K562 (cell line): ENCODE measurements at regions not wholly inside any gene's neighbourhood (a gene's known extent, or its start where the extent isn't known, plus 50 kb on each side); places are given as distances from the start of the nearest gene placed in this dataset.
"Not testable (repeated sequence)": the region's sequence is repeated elsewhere in the genome, so short reads cannot be mapped to it uniquely, and the experiment has no call there.

Source experiments
- ATAC-seq: fragments of 200-7000 bp; cut with Tn5 transposase; 3 replicates; pipeline ENCODE4 v1.9.1; 2020; ENCODE audit warnings: moderate library complexity
- BruUV-seq: library from RNA; stranded (reverse); fragments of 400-500 nt; replicated peaks from 2 replicates; lab custom pipeline; 2021; lab: Mats Ljungman, UMichigan
- CTCF ChIA-PET: fragments of 300-600 bp; formaldehyde crosslinking; extraction: SDS; loops from one replicate; lab custom pipeline; 2021; ENCODE audit warnings: low intra/inter-chr PET ratio; lab: Yijun Ruan, JAX
- POLR2A ChIA-PET: fragments of 300-600, 350-650 bp; sonication (Branson Sonifier 250); formaldehyde crosslinking; extraction: SDS; loops from one replicate; lab custom pipeline; 2021; ENCODE audit warnings: antibody characterized with exemption, inconsistent platforms; lab: Yijun Ruan, JAX
- DNase-seq, 4 experiments: peaks; one replicate each; pipeline versions ENCODE4 v3.0.0 to v3.0.0-alpha.2; 2011 to 2018; ENCODE audit warnings: low spot score in 3 of 4, mixed read lengths in 3 of 4; ENCODE audit errors: extremely low read depth in 1 of 4
- FAIRE-seq: peaks from 2 replicates; lab custom pipeline; 2011; peaks lifted over from hg19 to GRCh38; lab: Jason Lieb, UNC
- H2AFZ ChIP-seq: 2 replicates; pipeline ENCODE4 v1.6.0; 2011; ENCODE audit warnings: low read depth, low read length, control low read depth, inconsistent platforms
- H3K27ac ChIP-seq: fragments of 200-600 bp; 3 replicates; pipeline ENCODE4 v1.8.0; 2011; ENCODE audit warnings: low read depth, mild to moderate bottlenecking, control low read depth, inconsistent platforms, low read length, moderate library complexity, mixed read lengths; ENCODE audit errors: extremely low read depth
- H3K27me3 ChIP-seq, 2 experiments: fragments of 300-600 bp in 1 of 2; 2 replicates in 1 of 2; 3 replicates in 1 of 2; pipeline versions ENCODE4 v1.6.0 to v1.8.0; 2011; ENCODE audit warnings: inconsistent platforms in 2 of 2, low read length in 2 of 2, mild to moderate bottlenecking in 1 of 2, mixed read lengths in 1 of 2, moderate library complexity in 1 of 2; ENCODE audit not compliant: control insufficient read depth in 2 of 2, insufficient read depth in 2 of 2
- H3K36me3 ChIP-seq: fragments of 300-600 bp; 3 replicates; pipeline ENCODE4 v1.8.0; 2011; ENCODE audit warnings: mild to moderate bottlenecking, low read length, inconsistent platforms; ENCODE audit not compliant: control insufficient read depth, insufficient read depth
- H3K4me1 ChIP-seq, 2 experiments: fragments of 200-600 bp in 1 of 2; replicated peaks in 1 of 2; 2 replicates in 1 of 2; 3 replicates in 1 of 2; pipeline versions ENCODE4 v1.5.1 to v1.8.0; 2011; ENCODE audit warnings: inconsistent platforms in 2 of 2, low read length in 2 of 2, mild to moderate bottlenecking in 1 of 2, mixed read lengths in 1 of 2, moderate library complexity in 1 of 2; ENCODE audit not compliant: control insufficient read depth in 2 of 2, insufficient read depth in 2 of 2
- H3K4me2 ChIP-seq: 2 replicates; pipeline ENCODE4 v1.6.1; 2011; ENCODE audit warnings: low read length, control low read depth, inconsistent platforms, mixed read lengths; ENCODE audit not compliant: insufficient read depth
- H3K4me3 ChIP-seq: fragments of 200-600 bp; sonication (generic), shearing (Covaris generic); 2 replicates; pipeline ENCODE4 v1.5.1; 2016; ENCODE audit warnings: control low read depth, inconsistent platforms
- H3K79me2 ChIP-seq: fragments of 200-600 bp; 3 replicates; pipeline ENCODE4 v1.8.0; 2011; ENCODE audit warnings: low read length, inconsistent platforms; ENCODE audit not compliant: control insufficient read depth, insufficient read depth
- H3K9ac ChIP-seq, 2 experiments: 2 replicates each; pipeline versions ENCODE4 v1.6.0 to v1.6.1; 2011; ENCODE audit warnings: low read depth in 2 of 2, low read length in 2 of 2, control low read depth in 1 of 2, inconsistent platforms in 1 of 2, mild to moderate bottlenecking in 1 of 2, mixed read lengths in 1 of 2; ENCODE audit not compliant: insufficient read depth in 1 of 2
- H3K9me1 ChIP-seq: one replicate; pipeline ENCODE4 v1.6.0; 2011; ENCODE audit warnings: inconsistent platforms, mild to moderate bottlenecking, low read length, moderate library complexity; ENCODE audit not compliant: control insufficient read depth, insufficient read depth
- H3K9me3 ChIP-seq: replicated peaks from 2 replicates; pipeline ENCODE4 v1.5.1; 2011; ENCODE audit warnings: low read depth, low read length, inconsistent platforms; ENCODE audit not compliant: control insufficient read depth, insufficient read depth
- H4K20me1 ChIP-seq: replicated peaks from 2 replicates; pipeline ENCODE4 v1.6.1; 2011; ENCODE audit warnings: low read length, inconsistent platforms, mixed read lengths; ENCODE audit not compliant: control insufficient read depth, insufficient read depth
- CREBBP ChIP-seq: IDR thresholded peaks from one replicate; pipeline ENCODE4 v1.6.1; 2012; ENCODE audit warnings: low read depth, mild to moderate bottlenecking, control low read depth, inconsistent platforms, low read length
- CTCF ChIP-seq, 3 experiments: IDR thresholded peaks in 2 of 3; conservative IDR thresholded peaks in 1 of 3; 2 replicates each; pipeline ENCODE4 v1.5.1; 2011 to 2012; ENCODE audit warnings: low read length in 3 of 3, mild to moderate bottlenecking in 3 of 3, control low read depth in 2 of 3, improper control_type of control experiment in 1 of 3, inconsistent platforms in 1 of 3, low read depth in 1 of 3, mixed read lengths in 1 of 3, moderate library complexity in 1 of 3; ENCODE audit not compliant: insufficient read depth in 2 of 3
- HMBOX1 ChIP-seq: sonication (generic); IDR thresholded peaks from 2 replicates; pipeline ENCODE4 v1.6.1; 2016
- MAFF ChIP-seq: IDR thresholded peaks from 2 replicates; pipeline ENCODE4 v1.6.1; 2012; ENCODE audit warnings: low read length, improper control_type of control experiment
- RAD21 ChIP-seq, 2 experiments: fragments of 250-450 bp in 1 of 2; fragments of 450-650 bp in 1 of 2; sonication (Bioruptor Pico) in 1 of 2; formaldehyde crosslinking in 1 of 2; IDR thresholded peaks in 1 of 2; conservative IDR thresholded peaks in 1 of 2; 2 replicates each; pipeline versions ENCODE4 v1.4.0 to v1.8.0; 2020 to 2022; ENCODE audit warnings: mild to moderate bottlenecking in 2 of 2, moderate library complexity in 1 of 2
- RBFOX2 ChIP-seq: fragments of 200-400 bp; formaldehyde crosslinking; IDR thresholded peaks from 2 replicates; pipeline ENCODE4 v1.6.1; 2017; ENCODE audit warnings: low read depth, mild to moderate bottlenecking, low read length, moderate library complexity
- RFX1 ChIP-seq: fragments of 450-650 bp; IDR thresholded peaks from 2 replicates; pipeline ENCODE4 v1.6.1; 2016; ENCODE audit warnings: mild to moderate bottlenecking, moderate library complexity
- ZFX ChIP-seq: sonication (generic); formaldehyde crosslinking; IDR thresholded peaks from 2 replicates; pipeline ENCODE4 v1.8.0; 2022; ENCODE audit warnings: mild to moderate bottlenecking, missing genetic modification reagents, moderate library complexity
- WGBS: fragments of 100-300 bp; shearing (Covaris generic); methylation state at CpG from one replicate; pipeline ENCODE4 v1.1.6; 2016; ENCODE audit warnings: low coverage, mixed read lengths; ENCODE audit not compliant: insufficient coverage; ENCODE audit errors: missing lambda C conversion rate; 5-methylcytosine and 5-hydroxymethylcytosine counted together
- in situ Hi-C: fragments of 300-500 bp; cut with MboI; formaldehyde crosslinking; loops from 4 replicates; pipeline ENCODE4 v1.15.0; 2018; ENCODE audit warnings: inconsistent platforms, mixed read lengths
- intact Hi-C: fragments of 100-400 bp; cut with micrococcal nuclease; formaldehyde crosslinking; loops from 2 replicates; pipeline ENCODE4 v1.14.2; 2022

- FAIRE-seq, intact Hi-C loops, POLR2A ChIA-PET: not testable (repeated sequence)
Measured at GRCh38 chr1:180749-181205, 270.7 kb downstream of the OR4F29 start.

GRCh38 chr1:138842-139241 is 312.6 kb downstream of the OR4F29 start:
- WGBS, result 5% methylated on average over 3 of the region's 4 CpGs
- H3K36me3 ChIP-seq, CTCF ChIA-PET, ATAC-seq, H4K20me1 ChIP-seq, H3K27me3 ChIP-seq, in situ Hi-C loops, H3K4me1 ChIP-seq, H3K9me3 ChIP-seq, FAIRE-seq, H2AFZ ChIP-seq, DNase-seq, BruUV-seq, POLR2A ChIA-PET, intact Hi-C loops, H3K9me1 ChIP-seq: not testable (repeated sequence)
- TF ChIP-seq RFX1 (0 out of 2 replicates have a peak, but pooled peaks have one; percentile 22), RAD21 (CRISPR knock-in tag; conservative IDR thresholded peaks at IDR 0.05 in 1 of 2, IDR thresholded peaks at IDR 0.05 in 1 of 2) (peak in 1 of 2 experiments; percentile 26; a peak in 2 of 4 replicates), CTCF (IDR thresholded peaks at IDR 0.05 in 2 of 3, conservative IDR thresholded peaks at IDR 0.05 in 1 of 3; ENCODE audit: insufficient read depth in 2 of 3, low read depth in 1 of 3, low read length in 3 of 3) (peak in 1 of 3 experiments; percentile 16; a peak in 2 of 6 replicates), RBFOX2 (0 out of 2 replicates have a peak, but pooled peaks have one; percentile 41), ZFX (CRISPR knock-in tag) (peak; percentile 56)
- peak overlapping the region; percentile 71 for H3K27ac ChIP-seq
- peak overlapping the region; percentile 38 for H3K4me3 ChIP-seq
- H3K79me2 ChIP-seq, result peaks cover 16% of the 10 kb centered on the region
- H3K4me2 ChIP-seq, result peak overlapping the region; percentile 76
- peak overlapping the region; percentile 75 to 89 for H3K9ac ChIP-seq

More at GRCh38 chr1:180749-181205, 270.7 kb downstream of the OR4F29 start:
- H3K27ac ChIP-seq, H3K4me3 ChIP-seq, BruUV-seq, in situ Hi-C loops: not testable (repeated sequence)
- TF ChIP-seq HMBOX1, result peak; percentile 85
- TF ChIP-seq MAFF, result peak; percentile 26; the same call in 1 of the 2 replicates
- peak; percentile 88 for TF ChIP-seq CREBBP
- TF ChIP-seq, all 486 proteins: peak for 3; not testable (repeated sequence) for 483
- not testable (repeated sequence) for H2AFZ ChIP-seq, H3K4me2 ChIP-seq, H3K27me3 ChIP-seq, H3K79me2 ChIP-seq, H4K20me1 ChIP-seq, H3K4me1 ChIP-seq, ATAC-seq, H3K9me1 ChIP-seq, H3K9me3 ChIP-seq, H3K36me3 ChIP-seq, H3K9ac ChIP-seq
- CTCF ChIA-PET, result interaction anchor here (0.6 kb wide), 1 partner anchor 742 kb away, joined by 4 read pairs; no protein-coding TSS in a partner anchor
- DNase-seq, result peak in 1 of 4 experiments; percentile 1
- WGBS, result no CpG with 5 or more reads among the region's 28 CpGs
